ENCODE measurements at regions not wholly inside any gene's neighbourhood (a gene's known extent, or its start where the extent isn't known, plus 50 kb on each side); places are given as distances from the start of the nearest gene placed in this dataset.

DNA sequence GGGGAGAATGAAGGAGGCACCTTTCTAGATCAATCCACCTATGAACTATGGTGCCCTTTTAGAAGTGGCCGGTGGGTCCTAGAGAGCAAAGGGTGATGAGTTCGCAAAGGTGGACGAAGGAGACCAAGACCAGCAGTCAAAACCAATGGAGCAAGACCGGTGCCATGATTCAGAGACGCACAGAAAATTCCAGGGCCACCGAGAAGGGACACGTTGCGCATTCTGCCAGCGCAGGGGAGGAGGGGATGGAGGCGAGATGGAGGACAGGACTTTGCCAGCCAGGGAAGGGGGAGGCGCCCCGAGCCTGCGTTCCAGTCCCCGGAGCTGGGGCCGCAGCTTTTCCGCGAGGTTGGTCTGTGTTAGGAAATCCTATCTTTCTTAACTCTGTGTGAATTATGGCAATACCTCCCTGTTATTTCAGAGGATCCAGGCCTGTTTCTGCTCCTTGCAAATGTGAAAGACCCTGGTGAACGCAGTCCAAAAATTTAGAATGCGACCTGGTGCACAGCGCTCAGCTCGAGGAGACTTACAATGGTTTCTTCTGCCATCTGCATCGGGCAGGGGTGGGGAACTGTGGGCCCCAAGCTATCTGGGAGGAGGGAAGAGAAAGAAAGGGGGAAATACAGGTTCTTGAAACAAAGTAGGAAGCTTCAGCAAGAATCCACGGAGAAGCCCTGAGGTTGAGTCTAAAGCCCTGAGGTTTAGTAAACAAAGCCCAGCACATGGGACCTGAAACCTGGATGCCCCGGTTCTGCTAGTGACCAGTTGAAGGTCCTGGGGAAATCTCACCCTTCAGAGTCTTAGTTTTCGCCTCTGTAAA, 129.4 kb downstream of the MRPS6 start:
- TF ChIP-seq, protein P1, sequence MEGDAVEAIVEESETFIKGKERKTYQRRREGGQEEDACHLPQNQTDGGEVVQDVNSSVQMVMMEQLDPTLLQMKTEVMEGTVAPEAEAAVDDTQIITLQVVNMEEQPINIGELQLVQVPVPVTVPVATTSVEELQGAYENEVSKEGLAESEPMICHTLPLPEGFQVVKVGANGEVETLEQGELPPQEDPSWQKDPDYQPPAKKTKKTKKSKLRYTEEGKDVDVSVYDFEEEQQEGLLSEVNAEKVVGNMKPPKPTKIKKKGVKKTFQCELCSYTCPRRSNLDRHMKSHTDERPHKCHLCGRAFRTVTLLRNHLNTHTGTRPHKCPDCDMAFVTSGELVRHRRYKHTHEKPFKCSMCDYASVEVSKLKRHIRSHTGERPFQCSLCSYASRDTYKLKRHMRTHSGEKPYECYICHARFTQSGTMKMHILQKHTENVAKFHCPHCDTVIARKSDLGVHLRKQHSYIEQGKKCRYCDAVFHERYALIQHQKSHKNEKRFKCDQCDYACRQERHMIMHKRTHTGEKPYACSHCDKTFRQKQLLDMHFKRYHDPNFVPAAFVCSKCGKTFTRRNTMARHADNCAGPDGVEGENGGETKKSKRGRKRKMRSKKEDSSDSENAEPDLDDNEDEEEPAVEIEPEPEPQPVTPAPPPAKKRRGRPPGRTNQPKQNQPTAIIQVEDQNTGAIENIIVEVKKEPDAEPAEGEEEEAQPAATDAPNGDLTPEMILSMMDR (IDR thresholded peaks at IDR 0.05; ENCODE audit: poor library complexity) = no peak
- TF ChIP-seq EZH2 (IDR thresholded peaks at IDR 0.05; ENCODE audit: borderline replicate concordance) = no peak

All from hepatocyte (in vitro differentiated cells).